ENCODE measurements at regions not wholly inside any gene's neighbourhood (a gene's known extent, or its start where the extent isn't known, plus 50 kb on each side); places are given as distances from the start of the nearest gene placed in this dataset.

DNA sequence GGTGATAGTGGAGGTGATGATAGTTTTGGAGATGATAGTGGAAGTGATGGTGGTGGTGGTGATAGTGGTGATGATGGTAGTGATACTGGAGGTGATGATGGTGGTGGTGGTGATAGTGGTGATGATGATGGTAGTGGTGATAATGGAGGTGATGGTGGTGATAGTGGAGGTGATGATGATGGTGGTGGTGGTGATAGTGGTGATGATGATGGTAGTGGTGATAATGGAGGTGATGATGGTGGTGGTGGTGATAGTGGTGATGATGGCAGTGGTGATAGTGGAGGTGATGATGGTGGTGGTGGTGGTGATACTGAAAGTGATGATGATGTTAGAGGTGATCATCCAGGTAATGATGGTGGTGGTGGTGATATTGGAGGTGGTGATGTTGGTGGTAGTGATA is 570.0 kb upstream of the TMEM132C start:
- peaks cover 2% of the 10 kb centered on the region for H3K9me3 Mint-ChIP-seq
- intact Hi-C loops (cut with micrococcal nuclease): no loop called here
- H3K4me3 Mint-ChIP-seq: no peak overlapping the region
- H3K36me3 Mint-ChIP-seq (ENCODE audit: low read depth): no peaks in the 10 kb centered on the region
- no peak for DNase-seq (ENCODE audit: low spot score)
- no peak overlapping the region for H3K27ac Mint-ChIP-seq
- no peaks in the 10 kb centered on the region for H3K4me1 Mint-ChIP-seq (ENCODE audit: low read depth)
- no peaks in the 10 kb centered on the region for H3K27me3 Mint-ChIP-seq (ENCODE audit: insufficient read depth)

DNA sequence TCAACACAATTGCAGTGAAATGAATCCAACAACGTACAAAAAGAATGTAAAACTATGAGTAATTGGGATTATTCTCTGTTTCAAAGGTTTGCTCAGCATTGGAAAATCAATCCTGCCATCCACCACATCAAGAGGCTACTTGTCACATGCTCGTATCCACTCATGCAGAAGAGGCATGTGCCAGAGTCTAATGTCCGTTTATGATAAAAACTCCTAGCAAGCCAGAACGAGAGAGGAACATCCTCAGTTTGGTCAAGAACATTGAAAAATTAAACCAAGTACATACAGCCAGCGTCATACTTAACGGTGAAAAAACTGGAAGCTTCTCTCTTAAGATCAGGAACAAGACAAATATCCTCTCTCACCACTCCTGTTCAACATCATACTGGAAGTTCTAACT is 563.9 kb upstream of the TMEM132C start:
- Mint-ChIP-seq H3K36me3 (ENCODE audit: low read depth) (no peaks in the 10 kb centered on the region), H3K9me3 (peaks cover 4% of the 10 kb centered on the region), H3K27me3 (ENCODE audit: insufficient read depth) (no peaks in the 10 kb centered on the region), H3K27ac (no peak overlapping the region), H3K4me3 (no peak overlapping the region), H3K4me1 (ENCODE audit: low read depth) (no peaks in the 10 kb centered on the region)
- DNase-seq (ENCODE audit: low spot score): no peak
- intact Hi-C loops (cut with micrococcal nuclease): no loop called here

DNA sequence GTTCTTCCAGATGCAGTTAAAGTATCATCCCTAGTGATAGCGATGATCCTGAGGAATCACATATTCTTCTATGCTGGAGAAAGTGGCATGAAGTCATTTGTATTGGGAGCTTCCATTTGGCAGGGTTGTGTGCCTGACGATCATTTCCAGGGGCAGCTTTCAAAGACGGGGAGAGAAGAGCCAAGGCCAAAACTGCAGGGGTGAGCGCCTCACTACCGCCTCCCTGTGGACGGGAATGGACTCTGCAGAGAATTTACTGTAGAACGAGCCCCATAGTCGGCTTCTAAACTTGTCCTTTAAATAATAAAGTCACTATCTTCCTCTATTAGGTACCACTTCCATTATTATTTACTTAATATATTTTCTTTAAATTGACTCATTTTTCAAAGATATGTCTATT is 555.9 kb upstream of the TMEM132C start:
- Mint-ChIP-seq H3K27ac (no peak overlapping the region), H3K9me3 (peaks cover 21% of the 10 kb centered on the region), H3K4me1 (ENCODE audit: low read depth) (no peaks in the 10 kb centered on the region), H3K4me3 (no peak overlapping the region), H3K27me3 (ENCODE audit: insufficient read depth) (no peaks in the 10 kb centered on the region), H3K36me3 (ENCODE audit: low read depth) (no peaks in the 10 kb centered on the region)
- intact Hi-C loops (cut with micrococcal nuclease): no loop called here
- no peak for DNase-seq (ENCODE audit: low spot score)

DNA sequence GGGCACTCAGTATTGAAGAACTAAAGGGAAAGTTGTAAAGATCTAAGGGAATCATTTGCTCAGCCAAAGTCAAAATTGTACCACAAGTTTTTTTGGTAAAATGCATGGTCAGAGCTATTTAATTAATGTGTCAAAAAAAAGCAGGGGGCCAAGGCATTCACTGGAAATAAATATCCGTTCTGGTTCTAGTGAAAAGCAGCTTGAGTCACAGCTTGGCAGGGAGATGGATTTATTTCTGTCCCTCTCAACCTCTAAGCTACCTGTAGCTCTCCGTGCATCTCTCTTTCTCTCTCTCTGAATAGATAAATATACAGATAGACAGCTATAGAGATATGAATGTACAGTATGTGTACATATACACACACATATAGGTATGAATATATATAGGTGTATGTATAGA is 554.4 kb upstream of the TMEM132C start:
- no peaks in the 10 kb centered on the region for H3K27me3 Mint-ChIP-seq (ENCODE audit: insufficient read depth)
- no peak for DNase-seq (ENCODE audit: low spot score)
- no peak overlapping the region for H3K27ac Mint-ChIP-seq
- H3K4me3 Mint-ChIP-seq: no peak overlapping the region
- intact Hi-C loops (cut with micrococcal nuclease): no loop called here
- no peaks in the 10 kb centered on the region for H3K36me3 Mint-ChIP-seq (ENCODE audit: low read depth)
- peaks cover 21% of the 10 kb centered on the region for H3K9me3 Mint-ChIP-seq
- H3K4me1 Mint-ChIP-seq (ENCODE audit: low read depth): no peaks in the 10 kb centered on the region

DNA sequence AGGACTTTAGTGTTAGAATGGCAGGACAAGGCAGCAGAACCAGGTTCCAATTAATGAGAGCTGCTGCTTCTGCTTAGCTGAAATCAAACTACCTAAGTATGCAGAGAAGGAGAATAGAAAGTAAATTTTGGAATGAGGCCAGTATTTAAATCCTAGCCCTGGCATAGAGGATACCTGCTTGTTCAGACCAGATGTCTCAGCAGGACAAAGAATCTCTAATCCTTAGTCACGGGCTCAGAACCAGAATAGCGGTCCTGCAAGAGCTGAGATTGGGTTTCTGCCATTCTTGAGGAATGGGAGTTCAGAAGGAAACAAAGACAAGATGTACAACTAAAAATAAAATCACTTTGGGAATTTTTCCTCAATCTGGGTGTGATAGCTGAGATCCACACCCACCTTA is 550.8 kb upstream of the TMEM132C start:
- H3K9me3 Mint-ChIP-seq: no peaks in the 10 kb centered on the region
- DNase-seq (ENCODE audit: low spot score): no peak
- intact Hi-C loops (cut with micrococcal nuclease): no loop called here
- H3K4me3 Mint-ChIP-seq: no peak overlapping the region
- no peak overlapping the region for H3K27ac Mint-ChIP-seq
- no peaks in the 10 kb centered on the region for H3K27me3 Mint-ChIP-seq (ENCODE audit: insufficient read depth)
- H3K36me3 Mint-ChIP-seq (ENCODE audit: low read depth): no peaks in the 10 kb centered on the region
- no peaks in the 10 kb centered on the region for H3K4me1 Mint-ChIP-seq (ENCODE audit: low read depth)

DNA sequence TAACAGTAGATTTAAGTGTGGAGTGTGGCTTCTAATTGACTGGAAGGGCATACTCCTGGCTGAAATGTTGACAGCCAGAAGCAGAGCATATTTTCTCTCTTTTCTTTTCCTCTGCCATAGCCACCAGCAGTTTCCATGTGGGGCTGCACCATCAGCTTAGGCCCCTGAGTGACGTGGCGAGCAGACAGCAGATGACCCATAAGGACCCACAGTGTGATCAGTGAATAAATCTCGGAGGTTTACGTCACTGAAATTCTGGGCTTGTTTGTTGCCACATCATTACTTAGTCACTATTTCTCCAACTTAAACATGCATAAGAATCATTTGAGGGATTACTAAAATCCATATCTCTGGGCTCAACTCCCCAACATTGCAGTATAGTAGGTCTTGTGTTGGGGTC is 549.7 kb upstream of the TMEM132C start:
- H3K36me3 Mint-ChIP-seq (ENCODE audit: low read depth): no peaks in the 10 kb centered on the region
- H3K27me3 Mint-ChIP-seq (ENCODE audit: insufficient read depth): no peaks in the 10 kb centered on the region
- no peak overlapping the region for H3K27ac Mint-ChIP-seq
- H3K9me3 Mint-ChIP-seq: no peaks in the 10 kb centered on the region
- H3K4me1 Mint-ChIP-seq (ENCODE audit: low read depth): no peaks in the 10 kb centered on the region
- no peak overlapping the region for H3K4me3 Mint-ChIP-seq
- intact Hi-C loops (cut with micrococcal nuclease): no loop called here
- no peak for DNase-seq (ENCODE audit: low spot score)

DNA sequence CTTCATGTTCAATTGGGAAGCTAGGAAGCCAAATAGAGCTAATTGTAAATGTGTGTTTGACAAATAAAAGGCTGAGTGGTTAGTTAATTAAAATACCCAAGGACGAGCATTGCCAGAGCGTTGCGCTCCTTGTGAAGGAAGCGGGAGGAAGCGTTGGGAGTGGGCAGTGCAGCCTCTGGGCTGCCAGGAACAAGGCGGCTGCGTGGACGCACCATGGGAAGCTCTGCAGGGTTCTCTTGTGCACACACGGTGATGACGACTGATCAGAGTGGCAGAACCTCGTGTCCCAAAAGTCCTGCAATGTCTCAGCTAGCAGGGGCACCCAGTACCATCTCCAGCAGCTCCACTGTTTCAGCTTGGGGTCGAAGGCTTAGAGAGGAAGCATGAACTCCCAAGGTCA is 546.6 kb upstream of the TMEM132C start:
- Mint-ChIP-seq H3K4me3 (no peak overlapping the region), H3K36me3 (ENCODE audit: low read depth) (no peaks in the 10 kb centered on the region), H3K9me3 (no peaks in the 10 kb centered on the region), H3K27me3 (ENCODE audit: insufficient read depth) (no peaks in the 10 kb centered on the region), H3K4me1 (ENCODE audit: low read depth) (no peaks in the 10 kb centered on the region), H3K27ac (no peak overlapping the region)
- intact Hi-C loops (cut with micrococcal nuclease): no loop called here
- no peak for DNase-seq (ENCODE audit: low spot score)

DNA sequence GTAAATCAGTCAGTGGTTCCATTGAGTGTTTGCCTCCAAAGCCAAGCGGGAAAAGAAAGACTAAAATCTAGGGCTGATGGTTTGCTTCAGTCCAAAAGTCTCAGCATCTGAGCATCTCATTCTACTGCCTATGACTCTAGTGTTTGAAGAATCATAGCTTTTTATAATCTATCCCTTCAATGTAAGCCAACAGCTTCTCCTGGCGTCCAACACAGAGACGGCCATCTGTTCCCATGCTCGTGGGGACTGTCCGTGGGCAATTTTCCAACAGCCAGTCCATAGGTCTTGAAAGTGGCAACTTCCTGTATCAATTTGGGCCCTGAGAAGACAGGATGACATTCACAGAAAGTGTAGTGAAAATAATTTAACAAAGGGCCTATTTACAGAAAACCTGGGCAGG is 544.4 kb upstream of the TMEM132C start:
- DNase-seq (ENCODE audit: low spot score): no peak
- no peak overlapping the region for H3K4me3 Mint-ChIP-seq
- intact Hi-C loops (cut with micrococcal nuclease): no loop called here
- H3K9me3 Mint-ChIP-seq: no peaks in the 10 kb centered on the region
- H3K4me1 Mint-ChIP-seq (ENCODE audit: low read depth): no peaks in the 10 kb centered on the region
- H3K27ac Mint-ChIP-seq: no peak overlapping the region
- H3K36me3 Mint-ChIP-seq (ENCODE audit: low read depth): no peaks in the 10 kb centered on the region
- H3K27me3 Mint-ChIP-seq (ENCODE audit: insufficient read depth): no peaks in the 10 kb centered on the region

DNA sequence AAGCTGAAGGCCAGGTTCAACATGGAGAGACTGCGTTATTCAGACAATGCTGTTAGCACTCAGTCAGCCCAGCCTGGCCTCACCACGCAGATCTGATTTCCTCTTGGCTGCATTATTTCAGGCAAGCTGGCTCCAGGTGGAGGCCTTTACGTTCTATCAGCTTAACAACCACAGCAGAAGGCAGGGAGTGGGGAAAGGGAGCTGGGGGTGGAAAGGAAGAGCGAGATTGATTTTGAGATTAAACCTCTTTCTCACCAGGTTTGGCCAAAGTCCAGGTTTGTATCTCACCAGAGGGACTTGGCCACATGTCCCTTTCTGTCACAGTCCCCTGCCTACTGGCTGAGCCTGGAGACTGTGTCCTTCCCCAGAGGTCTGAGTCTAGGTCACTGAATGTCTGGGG is 543.7 kb upstream of the TMEM132C start:
- no peak overlapping the region for H3K4me3 Mint-ChIP-seq
- no peak for DNase-seq (ENCODE audit: low spot score)
- no peaks in the 10 kb centered on the region for H3K36me3 Mint-ChIP-seq (ENCODE audit: low read depth)
- no peaks in the 10 kb centered on the region for H3K9me3 Mint-ChIP-seq
- H3K27ac Mint-ChIP-seq: no peak overlapping the region
- intact Hi-C loops (cut with micrococcal nuclease): no loop called here
- H3K4me1 Mint-ChIP-seq (ENCODE audit: low read depth): no peaks in the 10 kb centered on the region
- H3K27me3 Mint-ChIP-seq (ENCODE audit: insufficient read depth): no peaks in the 10 kb centered on the region

DNA sequence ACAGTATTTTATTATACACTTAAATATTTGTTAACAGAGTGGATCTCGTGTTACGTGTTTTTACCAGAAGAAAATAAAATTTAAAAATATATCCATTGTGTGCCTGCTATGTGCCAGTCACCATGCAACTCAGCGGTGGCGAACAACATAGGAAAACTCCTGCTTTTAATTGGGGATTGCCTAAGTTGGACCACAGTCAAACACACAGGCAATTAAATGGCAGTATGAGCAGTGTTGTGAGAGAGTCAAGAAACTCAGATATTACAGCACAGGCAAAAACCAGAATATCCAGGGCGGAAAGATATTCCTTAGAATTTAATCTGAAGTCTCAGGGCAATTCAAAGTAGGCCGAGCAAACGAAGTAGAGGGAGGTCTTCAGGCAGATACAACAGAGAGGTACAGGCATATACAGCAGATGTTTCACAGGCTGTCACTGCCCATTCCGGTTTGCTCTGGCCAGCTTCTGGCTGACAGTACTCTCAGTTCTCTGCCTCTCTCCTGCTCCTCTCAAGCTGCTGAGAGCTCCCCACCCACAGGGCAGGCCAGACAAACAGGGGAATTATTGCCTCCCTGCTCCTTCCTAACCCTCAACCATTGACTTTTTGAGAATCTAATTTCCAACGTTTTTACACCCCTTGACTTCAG is 540.2 kb upstream of the TMEM132C start:
- intact Hi-C loops (cut with micrococcal nuclease): no loop called here
- no peaks in the 10 kb centered on the region for H3K27me3 Mint-ChIP-seq (ENCODE audit: insufficient read depth)
- H3K27ac Mint-ChIP-seq: no peak overlapping the region
- no peak overlapping the region for H3K4me3 Mint-ChIP-seq
- DNase-seq (ENCODE audit: low spot score): no peak
- peaks cover 8% of the 10 kb centered on the region for H3K9me3 Mint-ChIP-seq
- no peaks in the 10 kb centered on the region for H3K4me1 Mint-ChIP-seq (ENCODE audit: low read depth)
- no peaks in the 10 kb centered on the region for H3K36me3 Mint-ChIP-seq (ENCODE audit: low read depth)

DNA sequence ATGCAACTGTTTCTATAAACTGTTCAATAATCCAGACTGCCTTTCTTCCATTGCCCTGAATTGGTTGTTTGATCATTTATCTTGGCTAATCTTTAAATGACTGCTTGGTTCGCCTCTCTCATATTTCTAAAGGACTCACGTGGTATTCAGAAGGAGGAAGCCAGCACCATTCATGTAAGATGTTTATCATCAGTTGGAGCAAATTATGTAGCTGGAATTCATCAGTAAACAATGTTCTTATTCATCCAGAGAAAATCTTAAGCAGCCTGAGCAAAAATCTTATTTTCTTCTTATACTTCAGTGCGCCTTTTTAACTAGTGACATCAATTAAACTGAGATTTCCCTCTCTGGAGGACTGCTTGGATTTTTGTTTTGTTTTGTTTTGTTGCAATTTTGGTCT is 538.7 kb upstream of the TMEM132C start:
- no peak for DNase-seq (ENCODE audit: low spot score)
- peaks cover 12% of the 10 kb centered on the region for H3K9me3 Mint-ChIP-seq
- intact Hi-C loops (cut with micrococcal nuclease): no loop called here
- no peaks in the 10 kb centered on the region for H3K27me3 Mint-ChIP-seq (ENCODE audit: insufficient read depth)
- no peak overlapping the region for H3K4me3 Mint-ChIP-seq
- H3K27ac Mint-ChIP-seq: no peak overlapping the region
- no peaks in the 10 kb centered on the region for H3K4me1 Mint-ChIP-seq (ENCODE audit: low read depth)
- no peaks in the 10 kb centered on the region for H3K36me3 Mint-ChIP-seq (ENCODE audit: low read depth)

DNA sequence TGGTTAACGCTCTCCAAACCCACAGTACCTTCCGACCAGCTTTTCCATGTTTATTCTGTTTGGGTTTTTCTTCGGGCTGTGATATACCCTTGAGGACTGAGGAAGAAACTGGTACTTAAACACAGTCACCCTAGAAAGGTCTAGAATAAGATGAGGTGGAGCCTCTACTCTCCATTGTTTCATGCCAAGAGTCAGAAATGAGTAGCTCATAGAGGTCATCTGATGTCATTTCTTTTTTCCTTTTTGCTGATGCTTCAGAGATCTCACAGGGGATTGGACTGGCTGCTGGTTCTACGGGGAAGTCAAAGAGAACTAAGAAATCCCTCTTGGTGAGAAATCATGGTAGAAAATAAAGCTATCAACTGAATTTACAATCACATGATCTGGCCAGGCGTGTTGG is 538.2 kb upstream of the TMEM132C start:
- Mint-ChIP-seq H3K27me3 (ENCODE audit: insufficient read depth) (no peaks in the 10 kb centered on the region), H3K9me3 (peaks cover 14% of the 10 kb centered on the region), H3K4me3 (no peak overlapping the region), H3K36me3 (ENCODE audit: low read depth) (no peaks in the 10 kb centered on the region), H3K4me1 (ENCODE audit: low read depth) (no peaks in the 10 kb centered on the region), H3K27ac (no peak overlapping the region)
- no peak for DNase-seq (ENCODE audit: low spot score)
- intact Hi-C loops (cut with micrococcal nuclease): no loop called here

DNA sequence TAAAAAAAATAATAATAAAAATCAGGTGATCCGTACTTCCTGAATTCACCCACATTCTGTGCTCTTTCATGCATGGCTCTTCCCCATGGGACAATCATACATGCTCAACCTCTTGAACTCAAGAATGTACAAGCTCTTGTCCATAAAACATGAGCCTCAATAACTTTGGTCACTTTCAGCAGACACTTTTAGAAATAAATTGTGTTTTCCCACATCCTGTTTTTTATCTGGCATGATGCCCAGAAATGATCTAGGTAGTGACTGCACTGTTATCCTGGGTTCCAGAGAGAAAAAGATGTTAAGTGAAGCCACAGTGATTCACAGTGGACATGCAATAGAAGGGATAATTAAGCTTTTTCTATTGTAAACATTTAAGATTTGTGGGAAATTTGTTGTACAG is 537.6 kb upstream of the TMEM132C start:
- Mint-ChIP-seq H3K27ac (no peak overlapping the region), H3K36me3 (ENCODE audit: low read depth) (no peaks in the 10 kb centered on the region), H3K4me1 (ENCODE audit: low read depth) (no peaks in the 10 kb centered on the region), H3K9me3 (peaks cover 14% of the 10 kb centered on the region), H3K4me3 (no peak overlapping the region), H3K27me3 (ENCODE audit: insufficient read depth) (no peaks in the 10 kb centered on the region)
- no peak for DNase-seq (ENCODE audit: low spot score)
- intact Hi-C loops (cut with micrococcal nuclease): no loop called here

DNA sequence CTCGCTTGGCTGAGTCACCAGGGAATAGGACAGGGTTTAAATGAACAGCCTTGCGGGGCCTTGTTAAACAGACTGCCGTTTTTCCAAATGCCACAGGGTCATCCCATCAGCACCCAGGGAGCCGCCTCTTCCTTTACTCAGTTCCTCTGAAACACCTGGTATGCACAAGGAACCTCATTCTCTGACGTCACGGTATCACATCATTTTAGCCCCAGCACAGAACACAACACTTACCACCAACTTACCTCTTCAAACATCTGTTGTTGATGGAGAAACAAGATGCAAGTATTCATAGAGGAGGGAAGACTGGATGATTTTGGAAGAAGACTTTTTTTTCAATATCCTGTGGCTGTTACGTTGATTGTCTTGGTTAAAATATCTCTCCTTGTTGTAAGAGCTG is 535.3 kb upstream of the TMEM132C start:
- no peaks in the 10 kb centered on the region for H3K27me3 Mint-ChIP-seq (ENCODE audit: insufficient read depth)
- no peak overlapping the region for H3K4me3 Mint-ChIP-seq
- H3K36me3 Mint-ChIP-seq (ENCODE audit: low read depth): no peaks in the 10 kb centered on the region
- peaks cover 25% of the 10 kb centered on the region for H3K9me3 Mint-ChIP-seq
- H3K27ac Mint-ChIP-seq: no peak overlapping the region
- no peak for DNase-seq (ENCODE audit: low spot score)
- no peaks in the 10 kb centered on the region for H3K4me1 Mint-ChIP-seq (ENCODE audit: low read depth)
- intact Hi-C loops (cut with micrococcal nuclease): no loop called here
